DMS79 treated with DMSO at 0.1 percent for 48 hours (cell line): ENCODE measurements at regions not wholly inside any gene's neighbourhood (a gene's known extent, or its start where the extent isn't known, plus 50 kb on each side); places are given as distances from the start of the nearest gene placed in this dataset.
"Not testable (repeated sequence)": the region's sequence is repeated elsewhere in the genome, so short reads cannot be mapped to it uniquely, and the experiment has no call there.

Experiments
- DNase-seq: peaks from one replicate; lab custom pipeline; 2025; lab: John Stamatoyannopoulos, UW

DNA sequence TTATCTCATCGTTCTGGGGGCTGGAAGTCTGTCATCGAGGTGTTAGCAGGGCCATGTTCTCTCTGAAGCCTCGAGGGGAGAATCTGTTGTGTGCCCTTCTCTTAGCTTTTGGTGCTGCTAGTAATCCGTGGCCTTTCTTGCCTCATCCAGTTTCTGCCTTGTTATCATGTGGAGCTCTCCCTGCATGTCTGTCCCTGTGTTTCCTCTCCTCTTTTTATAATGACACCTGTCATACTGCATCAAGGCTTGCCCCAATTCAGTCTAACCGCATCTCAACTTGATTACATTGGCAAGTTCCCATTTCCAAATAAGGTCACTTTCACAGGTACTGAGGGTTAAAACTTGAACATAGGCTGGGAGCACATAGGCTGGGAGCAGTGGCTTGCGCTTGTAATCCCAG, 82.6 kb upstream of the CNIH3 start:
- DNase-seq = no peak

DNA sequence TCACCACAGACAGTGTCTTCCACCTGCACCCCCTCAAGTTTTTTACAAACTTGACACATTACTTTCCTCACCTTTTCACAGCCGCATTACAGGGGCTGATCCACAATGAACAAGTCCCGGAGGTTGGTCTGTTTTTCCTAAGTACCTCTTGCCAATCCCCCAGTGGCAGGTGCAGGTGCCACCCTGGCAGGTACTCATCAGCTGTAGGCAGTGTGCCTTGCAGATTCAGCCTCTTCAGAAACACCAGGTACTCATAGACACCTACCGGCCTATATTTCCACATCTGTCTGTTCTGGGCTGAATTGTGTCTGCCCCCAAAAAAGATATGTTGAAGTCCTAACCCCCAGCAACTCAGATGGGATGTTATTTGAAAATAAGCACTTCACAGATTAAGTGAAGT, 81.4 kb upstream of the CNIH3 start:
- peak; percentile 49 for DNase-seq

- DNase-seq = no peak
These were observed 80.5 kb upstream of the CNIH3 start for GRCh38 chr1:224535641-224536040.

GRCh38 chr1:224539971-224540370, 76.1 kb upstream of the CNIH3 start:
- DNase-seq = no peak

- DNase-seq = no peak
These were observed 75.6 kb upstream of the CNIH3 start for GRCh38 chr1:224540535-224540934.

GRCh38 chr1:224541072-224541790, 74.9 kb upstream of the CNIH3 start:
- no peak for DNase-seq

GRCh38 chr1:224541901-224542630, 74.1 kb upstream of the CNIH3 start:
- DNase-seq = no peak

DNA sequence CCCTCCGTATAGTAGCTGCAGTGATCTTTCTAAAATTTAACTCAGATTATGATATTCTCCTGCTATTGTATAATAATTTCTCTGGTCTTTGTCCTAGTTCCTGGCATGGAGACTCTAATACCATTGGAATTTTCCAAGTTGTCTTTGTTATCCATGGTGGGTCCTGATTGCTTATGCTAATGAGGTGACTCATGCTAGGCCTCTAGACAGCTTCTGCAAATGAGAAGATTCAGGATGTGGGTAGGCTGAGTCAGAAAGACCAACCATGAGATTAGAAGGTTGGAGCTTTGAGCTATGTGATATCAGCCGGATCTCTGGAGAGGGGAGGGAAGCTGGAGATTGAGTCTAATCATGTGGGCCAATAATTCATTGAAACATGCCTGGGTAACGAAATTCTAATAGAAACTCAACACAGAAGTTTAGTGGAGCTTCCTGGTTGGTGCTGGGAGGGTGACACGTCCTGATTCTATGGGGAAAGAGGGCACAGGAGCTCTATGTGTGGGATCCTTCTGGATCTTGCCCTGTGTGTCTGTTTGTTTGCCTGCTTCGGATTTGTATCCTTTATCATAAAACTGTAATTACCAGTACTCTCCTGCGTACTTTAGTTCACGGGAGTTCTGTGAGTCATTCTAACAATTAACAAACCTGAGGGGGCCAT, 73.2 kb upstream of the CNIH3 start:
- DNase-seq = no peak

DNA sequence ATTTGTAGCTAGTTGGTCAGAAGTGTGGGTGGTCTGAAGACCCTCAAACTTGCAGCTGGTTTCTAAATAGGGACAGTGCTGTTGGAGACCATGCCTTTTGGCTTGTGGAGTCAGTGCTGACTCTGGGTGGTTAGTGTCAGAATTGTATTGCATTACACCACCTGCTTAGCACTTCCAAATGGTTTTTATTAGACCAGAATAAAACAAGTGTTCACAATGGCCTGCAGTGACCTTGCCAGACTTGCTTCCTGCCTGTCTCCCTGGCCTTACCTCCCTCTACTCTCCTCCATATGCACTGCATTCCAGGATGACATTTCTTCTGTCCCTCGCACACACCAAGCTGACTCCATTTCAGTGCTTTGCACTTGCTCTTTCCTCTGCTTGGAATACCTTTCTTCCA, 72.7 kb upstream of the CNIH3 start:
- no peak for DNase-seq

DNA sequence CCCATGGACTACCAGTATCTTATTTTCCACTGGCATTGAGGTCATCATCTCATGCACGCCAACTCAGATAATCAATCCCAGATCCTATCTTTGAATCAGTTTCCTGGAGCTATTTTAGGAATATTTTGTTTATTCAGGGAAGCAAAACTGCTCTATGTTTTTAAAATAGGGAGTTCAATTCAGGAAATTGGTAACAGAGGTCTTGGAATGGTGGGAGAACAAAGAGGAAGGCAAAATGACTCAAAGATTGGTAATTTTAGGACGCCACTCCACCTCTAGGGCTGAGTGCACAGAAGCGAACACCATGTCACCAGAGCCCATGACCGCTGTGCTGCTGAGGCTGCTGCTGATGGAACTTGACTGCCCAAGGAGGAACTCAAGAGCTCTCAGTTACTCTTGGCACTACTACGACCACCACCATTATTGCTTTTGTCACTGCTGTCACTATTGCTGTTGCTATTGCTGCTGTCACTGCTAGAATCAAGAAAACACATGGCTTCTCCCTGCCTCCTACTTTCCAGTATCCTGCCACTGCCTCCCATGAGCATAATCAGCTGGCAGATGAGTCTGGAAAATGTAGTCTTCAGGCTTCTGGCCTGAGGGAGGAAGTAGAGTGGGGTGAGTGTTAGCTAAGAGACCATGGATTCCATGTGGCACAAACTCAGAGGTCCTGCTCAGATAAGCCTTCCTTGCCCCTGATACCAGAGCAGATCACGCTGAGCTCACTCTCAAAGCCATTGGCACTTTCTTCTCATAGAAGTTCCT, 71.6 kb upstream of the CNIH3 start:
- DNase-seq = no peak

DNA sequence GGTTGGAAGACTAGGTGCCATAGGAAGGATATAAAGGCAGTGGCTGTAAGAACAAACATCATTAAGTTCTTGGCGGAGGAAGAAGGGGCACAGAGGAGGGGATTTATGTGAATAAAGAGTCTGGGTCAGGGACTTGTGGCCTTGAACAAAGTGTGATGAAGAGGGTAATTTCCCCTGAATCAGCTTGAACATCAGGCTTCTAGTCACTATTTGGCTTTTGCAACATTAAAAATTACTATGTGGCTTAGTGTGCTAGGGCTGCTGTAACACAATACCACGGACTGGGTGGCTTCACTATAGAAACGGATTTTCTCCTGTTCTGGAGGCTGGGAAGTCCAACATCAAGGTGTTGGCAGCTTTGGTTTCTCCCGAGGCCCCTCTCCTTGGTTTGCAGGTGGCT, 70.5 kb upstream of the CNIH3 start:
- no peak for DNase-seq

GRCh38 chr1:224548676-224549075, 67.4 kb upstream of the CNIH3 start:
- no peak for DNase-seq

- not testable (repeated sequence) for DNase-seq
These were observed 64.9 kb upstream of the CNIH3 start for GRCh38 chr1:224551189-224551588.

DNA sequence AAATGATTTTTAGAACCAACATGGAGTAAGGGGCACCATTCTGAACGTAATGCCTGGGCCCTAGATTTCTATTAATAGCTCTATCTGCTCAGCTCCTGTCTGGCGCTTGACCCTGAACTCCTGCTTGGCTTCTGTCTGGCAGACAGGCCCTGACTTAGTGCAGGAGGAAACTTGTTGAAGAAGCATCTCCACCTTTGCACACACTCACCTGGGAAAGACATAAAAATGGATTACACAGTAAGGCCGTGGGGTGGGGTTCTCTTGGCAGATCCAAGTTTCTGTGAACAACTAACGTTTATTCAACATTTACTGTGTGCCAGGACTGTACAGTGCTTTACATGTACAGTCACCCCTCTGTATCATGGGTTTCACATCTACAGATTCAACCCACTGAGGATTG, 62.1 kb upstream of the CNIH3 start:
- no peak for DNase-seq

DNA sequence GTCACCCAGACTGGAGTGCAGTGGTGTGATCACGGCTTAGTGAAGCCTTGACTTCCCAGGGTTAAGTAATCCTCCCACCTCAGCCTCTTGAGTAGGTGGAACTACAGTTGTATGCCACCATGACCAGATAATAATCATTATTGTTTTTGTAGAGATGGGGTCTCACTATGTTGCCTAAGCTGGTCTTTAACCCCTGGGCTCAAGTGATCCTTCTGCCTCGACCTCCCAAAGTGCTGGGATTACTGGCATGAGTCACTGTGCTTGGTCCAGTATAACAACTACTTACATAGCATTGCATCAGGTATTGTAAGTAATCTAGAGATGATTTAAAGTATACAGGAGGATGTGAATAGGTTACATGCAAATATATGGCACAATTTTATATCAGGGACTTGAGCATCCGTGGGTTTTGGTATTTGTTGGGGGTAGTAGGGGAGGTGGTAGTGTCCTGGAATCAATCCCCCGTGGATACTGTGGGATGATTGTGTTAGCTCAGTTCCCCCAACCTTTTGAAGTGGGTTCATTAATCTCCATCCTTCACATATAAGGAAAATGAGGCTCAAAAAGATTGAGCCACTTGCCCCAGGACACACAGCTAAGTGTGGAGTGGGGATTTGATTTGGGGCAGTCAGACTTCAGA, 61.4 kb upstream of the CNIH3 start:
- DNase-seq = no peak

GRCh38 chr1:224558904-224559303, 57.2 kb upstream of the CNIH3 start:
- DNase-seq = no peak

DNA sequence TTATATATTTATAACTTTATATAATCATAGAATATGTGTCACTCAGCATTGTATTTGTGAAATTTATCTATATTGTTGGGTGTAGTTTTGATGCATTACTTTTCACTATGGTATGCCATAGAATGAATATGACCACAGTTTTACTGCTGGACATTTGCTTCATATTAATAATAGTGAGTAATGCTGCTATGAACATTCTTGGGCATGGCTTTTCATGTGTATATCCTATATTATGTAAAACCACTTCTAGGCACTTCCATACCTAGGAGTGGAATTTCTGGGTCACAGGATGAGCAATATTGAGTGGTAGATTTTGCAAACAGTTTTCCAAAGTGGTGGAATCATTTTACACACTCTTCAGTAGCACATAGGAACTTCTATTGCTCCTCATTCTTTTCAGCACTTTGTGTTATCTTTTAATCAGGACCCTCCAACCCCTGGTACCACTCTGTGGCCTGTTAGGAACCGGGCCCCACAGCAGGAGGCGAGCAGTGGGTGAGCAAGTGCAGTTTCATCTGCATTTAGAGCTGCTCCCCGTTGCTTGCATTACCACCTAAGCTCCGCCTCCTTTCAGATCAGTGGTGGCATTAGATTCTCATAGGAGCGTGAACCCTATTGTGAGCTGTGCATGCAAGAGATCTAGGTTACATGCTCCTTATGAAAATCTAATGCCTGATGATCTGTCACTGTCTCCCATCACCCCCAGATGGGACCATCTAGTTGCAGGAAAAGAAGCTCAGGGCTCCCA, 56.0 kb upstream of the CNIH3 start:
- DNase-seq = no peak

DNA sequence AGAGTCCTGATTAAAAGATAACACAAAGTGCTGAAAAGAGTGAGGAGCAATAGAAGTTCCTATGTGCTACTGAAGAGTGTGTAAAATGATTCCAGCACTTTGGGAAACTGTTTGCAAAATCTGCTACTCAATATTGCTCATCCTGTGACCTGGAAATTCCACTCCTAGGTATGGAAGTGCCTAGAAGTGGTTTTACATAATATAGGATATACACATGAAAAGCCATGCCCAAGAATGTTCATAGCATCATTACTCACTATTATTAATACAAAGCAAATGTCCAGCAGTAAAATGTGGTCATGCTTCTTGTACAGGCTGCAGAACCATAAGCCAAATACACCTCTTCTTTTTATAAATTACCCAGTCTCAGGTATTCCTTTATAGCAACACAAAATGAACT, 53.2 kb upstream of the CNIH3 start:
- DNase-seq = not testable (repeated sequence)

DNA sequence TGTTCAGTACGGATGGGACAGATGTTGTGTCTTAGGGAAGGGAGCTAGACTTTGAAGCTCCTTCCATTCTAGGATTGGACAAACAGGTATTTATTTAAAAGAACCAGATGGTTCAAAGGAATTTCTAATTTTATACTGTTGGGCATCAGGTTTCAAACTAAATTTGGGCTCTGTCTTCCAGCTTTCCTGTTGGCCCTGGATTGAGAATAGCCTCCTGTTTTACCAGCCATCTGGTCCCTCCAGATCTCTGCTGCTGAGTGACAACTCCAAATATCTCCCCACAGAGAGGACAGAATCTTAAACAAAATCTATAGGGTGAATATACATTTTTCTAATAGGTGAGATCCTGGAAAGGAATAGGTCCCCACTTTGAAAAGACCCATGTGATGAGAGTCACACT, 52.5 kb upstream of the CNIH3 start:
- no peak for DNase-seq

GRCh38 chr1:224564454-224565084, 51.5 kb upstream of the CNIH3 start:
- no peak for DNase-seq

DNA sequence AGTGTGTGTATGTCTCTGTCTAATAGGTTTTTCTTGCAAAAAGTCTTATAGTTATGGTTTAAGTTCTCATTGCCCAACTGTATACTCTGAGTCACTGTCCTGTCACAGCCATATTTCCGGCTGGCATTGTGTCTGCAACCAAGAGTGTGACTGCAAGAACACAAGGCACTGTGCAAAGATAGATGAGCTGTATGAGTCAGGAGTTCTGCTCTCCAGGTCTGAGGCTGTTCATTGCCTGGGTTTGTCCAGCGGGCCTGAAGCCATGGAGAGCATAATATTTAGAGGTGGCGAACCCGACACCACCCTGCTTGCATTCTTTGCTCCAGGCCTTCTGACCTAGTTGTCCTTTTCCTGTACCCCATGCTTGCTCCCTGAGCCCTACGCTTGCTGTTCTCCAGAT, 50.9 kb upstream of the CNIH3 start:
- no peak for DNase-seq
